Spleen (tissue), 7 donors: ENCODE measurements at regions not wholly inside any gene's neighbourhood (a gene's known extent, or its start where the extent isn't known, plus 50 kb on each side); places are given as distances from the start of the nearest gene placed in this dataset.

ENCODE experiments used
- POLR2A ChIP-seq, 3 donors: fragments of 450-650 bp; IDR thresholded peaks; one replicate each; pipeline ENCODE4 v1.5.1; 2017; ENCODE audit warnings: antibody characterized with exemption in 3 of 3, mild to moderate bottlenecking in 1 of 3
- POLR2AphosphoS5 ChIP-seq, 3 donors: sonication (generic); formaldehyde crosslinking; IDR thresholded peaks; one replicate each; pipeline ENCODE4 v1.5.1; 2017; ENCODE audit warnings: antibody characterized with exemption in 3 of 3
- TF ChIP-seq, protein P1 (sequence below), 11 experiments: fragments of 200-600 bp in 7 of 11; fragments of 450-650 bp in 4 of 11; sonication (generic) in 4 of 11; IDR thresholded peaks in 8 of 11; conservative IDR thresholded peaks in 3 of 11; 1 replicate in 7 of 11; 2 replicates in 4 of 11; pipeline versions ENCODE4 v1.4.0 to v1.8.0; 2016 to 2021; ENCODE audit warnings: antibody characterized with exemption in 11 of 11, inconsistent platforms in 4 of 11, mild to moderate bottlenecking in 1 of 11
- donor health status: DM: no; HTN: no; CAD: no; lungs with moderate emphysema.
- donor health status: DM: no; HTN: no; CAD: no.
- donor health status: DM: no; HTN: no; CAD: no.

DNA sequence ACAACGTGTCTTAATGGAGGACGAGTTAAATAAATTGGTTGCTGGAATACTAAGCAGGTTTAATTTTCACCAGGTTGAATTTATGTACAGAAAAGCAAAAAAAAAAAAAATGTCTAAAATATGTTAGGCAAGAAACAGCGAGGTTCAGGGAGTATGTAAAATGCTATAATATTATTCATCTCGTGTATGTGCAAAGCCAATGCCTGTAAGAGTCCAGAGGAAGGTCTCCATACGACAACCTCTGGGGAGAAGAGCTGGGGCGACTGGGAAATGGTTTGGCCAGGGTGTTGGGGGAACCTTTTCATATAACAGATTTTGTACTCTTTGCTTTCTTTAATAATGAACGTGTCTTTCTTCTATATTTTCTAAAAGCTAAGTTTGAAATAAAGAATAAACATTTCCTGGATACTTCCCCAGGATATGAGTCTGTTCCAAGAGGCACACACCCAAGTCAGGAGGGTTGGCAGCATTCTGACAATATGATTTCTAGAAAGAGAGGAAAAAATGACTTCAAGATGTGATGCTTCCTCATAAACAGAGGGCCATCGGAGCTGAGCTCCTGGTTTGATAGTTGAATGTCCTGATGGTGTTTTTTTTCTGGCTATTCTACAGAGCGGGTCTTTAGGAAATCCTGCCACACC, 208.6 kb upstream of the MGMT start:
- TF ChIP-seq POLR2AphosphoS5 (IDR thresholded peaks at IDR 0.05) (no peak), POLR2A (IDR thresholded peaks at IDR 0.05) (no peak)
- TF ChIP-seq, protein P1, sequence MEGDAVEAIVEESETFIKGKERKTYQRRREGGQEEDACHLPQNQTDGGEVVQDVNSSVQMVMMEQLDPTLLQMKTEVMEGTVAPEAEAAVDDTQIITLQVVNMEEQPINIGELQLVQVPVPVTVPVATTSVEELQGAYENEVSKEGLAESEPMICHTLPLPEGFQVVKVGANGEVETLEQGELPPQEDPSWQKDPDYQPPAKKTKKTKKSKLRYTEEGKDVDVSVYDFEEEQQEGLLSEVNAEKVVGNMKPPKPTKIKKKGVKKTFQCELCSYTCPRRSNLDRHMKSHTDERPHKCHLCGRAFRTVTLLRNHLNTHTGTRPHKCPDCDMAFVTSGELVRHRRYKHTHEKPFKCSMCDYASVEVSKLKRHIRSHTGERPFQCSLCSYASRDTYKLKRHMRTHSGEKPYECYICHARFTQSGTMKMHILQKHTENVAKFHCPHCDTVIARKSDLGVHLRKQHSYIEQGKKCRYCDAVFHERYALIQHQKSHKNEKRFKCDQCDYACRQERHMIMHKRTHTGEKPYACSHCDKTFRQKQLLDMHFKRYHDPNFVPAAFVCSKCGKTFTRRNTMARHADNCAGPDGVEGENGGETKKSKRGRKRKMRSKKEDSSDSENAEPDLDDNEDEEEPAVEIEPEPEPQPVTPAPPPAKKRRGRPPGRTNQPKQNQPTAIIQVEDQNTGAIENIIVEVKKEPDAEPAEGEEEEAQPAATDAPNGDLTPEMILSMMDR (IDR thresholded peaks at IDR 0.05 in 8 of 11, conservative IDR thresholded peaks at IDR 0.05 in 3 of 11), result no peak
